ENCODE measurements at regions not wholly inside any gene's neighbourhood (a gene's known extent, or its start where the extent isn't known, plus 50 kb on each side); places are given as distances from the start of the nearest gene placed in this dataset.
"Not testable (repeated sequence)": the region's sequence is repeated elsewhere in the genome, so short reads cannot be mapped to it uniquely, and the experiment has no call there.

- in situ Hi-C loops (cut with HindIII; ENCODE audit: low pct_ligation_motif_present, low sequenced_read_pairs), result no loop called here
Measured at GRCh38 chr2:145909175-145909755, 1389.3 kb upstream of the ZEB2 start.

GRCh38 chr2:145906354-145906753, 1386.4 kb upstream of the ZEB2 start:
- H3K27ac ChIP-seq, result no peak overlapping the region
- H3K4me3 ChIP-seq (ENCODE audit: low read depth, low read length), result no peak overlapping the region
- DNase-seq, result peak; percentile 4
- H3K36me3 ChIP-seq (replicated peaks), result no peaks in the 10 kb centered on the region
- in situ Hi-C loops (cut with HindIII; ENCODE audit: low pct_ligation_motif_present, low sequenced_read_pairs), result no loop called here
- no peaks in the 10 kb centered on the region for H3K27me3 ChIP-seq (replicated peaks)
- no peak for TF ChIP-seq CTCF (IDR thresholded peaks at IDR 0.05; ENCODE audit: low read depth, low read length, missing control alignments)

More at GRCh38 chr2:145909175-145909755, 1389.3 kb upstream of the ZEB2 start:
- Histone ChIP-seq H3K4me3 (ENCODE audit: low read depth, low read length) (no peak overlapping the region), H3K36me3 (replicated peaks) (no peaks in the 10 kb centered on the region), H3K27me3 (replicated peaks) (no peaks in the 10 kb centered on the region), H3K27ac (no peak overlapping the region)
- no peak for DNase-seq
- TF ChIP-seq CTCF (IDR thresholded peaks at IDR 0.05; ENCODE audit: low read depth, low read length, missing control alignments), result no peak

- DNase-seq, result no peak
- no peaks in the 10 kb centered on the region for H3K36me3 ChIP-seq (replicated peaks)
- H3K4me3 ChIP-seq (ENCODE audit: low read depth, low read length), result no peak overlapping the region
- no peak overlapping the region for H3K27ac ChIP-seq
- H3K27me3 ChIP-seq (replicated peaks), result no peaks in the 10 kb centered on the region
- in situ Hi-C loops (cut with HindIII; ENCODE audit: low pct_ligation_motif_present, low sequenced_read_pairs), result no loop called here
- no peak for TF ChIP-seq CTCF (IDR thresholded peaks at IDR 0.05; ENCODE audit: low read depth, low read length, missing control alignments)
Measured at GRCh38 chr2:145905371-145905770, 1385.5 kb upstream of the ZEB2 start.

GRCh38 chr2:145897151-145897550, 1377.2 kb upstream of the ZEB2 start:
- Histone ChIP-seq H3K27me3 (replicated peaks) (no peaks in the 10 kb centered on the region), H3K36me3 (replicated peaks) (no peaks in the 10 kb centered on the region), H3K4me3 (ENCODE audit: low read depth, low read length) (no peak overlapping the region), H3K27ac (no peak overlapping the region)
- no peak for TF ChIP-seq CTCF (IDR thresholded peaks at IDR 0.05; ENCODE audit: low read depth, low read length, missing control alignments)
- DNase-seq, result no peak
- in situ Hi-C loops (cut with HindIII; ENCODE audit: low pct_ligation_motif_present, low sequenced_read_pairs), result no loop called here

GRCh38 chr2:145887915-145888314, 1368.0 kb upstream of the ZEB2 start:
- no peak for DNase-seq
- Histone ChIP-seq H3K36me3 (replicated peaks) (no peaks in the 10 kb centered on the region), H3K27me3 (replicated peaks) (no peaks in the 10 kb centered on the region), H3K4me3 (ENCODE audit: low read depth, low read length) (no peak overlapping the region), H3K27ac (no peak overlapping the region)
- in situ Hi-C loops (cut with HindIII; ENCODE audit: low pct_ligation_motif_present, low sequenced_read_pairs), result no loop called here
- no peak for TF ChIP-seq CTCF (IDR thresholded peaks at IDR 0.05; ENCODE audit: low read depth, low read length, missing control alignments)

GRCh38 chr2:145880997-145881396, 1361.1 kb upstream of the ZEB2 start:
- in situ Hi-C loops (cut with HindIII; ENCODE audit: low pct_ligation_motif_present, low sequenced_read_pairs); H3K4me3 ChIP-seq (ENCODE audit: low read depth, low read length); H3K27ac ChIP-seq; H3K36me3 ChIP-seq (replicated peaks); H3K27me3 ChIP-seq (replicated peaks); DNase-seq: not testable (repeated sequence)
